ENCODE measurements at regions not wholly inside any gene's neighbourhood (a gene's known extent, or its start where the extent isn't known, plus 50 kb on each side); places are given as distances from the start of the nearest gene placed in this dataset.

DNA sequence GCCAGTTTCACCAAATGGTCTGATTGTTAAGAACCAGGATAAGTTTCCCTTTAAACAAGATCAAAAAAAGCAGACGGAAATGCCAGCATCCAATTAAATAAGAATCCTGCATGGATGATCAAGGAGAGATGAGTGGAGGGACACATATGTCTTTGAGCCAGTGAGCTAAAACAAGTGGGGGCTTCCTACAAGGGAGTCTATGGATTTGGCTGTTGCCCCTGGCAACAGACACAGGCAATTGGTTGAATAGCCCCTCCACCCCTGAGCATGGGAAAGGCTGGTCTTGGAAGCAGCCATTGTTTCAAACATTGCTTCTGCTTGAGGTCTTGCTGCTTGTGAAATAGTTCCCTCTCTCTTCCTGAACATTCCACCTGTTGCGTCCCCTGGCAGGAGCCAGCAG, 374.7 kb upstream of the ERCC4 start:
- no peaks in the 10 kb centered on the region for H3K27me3 ChIP-seq (ENCODE audit: low read length)
- ATAC-seq, result no peak

DNA sequence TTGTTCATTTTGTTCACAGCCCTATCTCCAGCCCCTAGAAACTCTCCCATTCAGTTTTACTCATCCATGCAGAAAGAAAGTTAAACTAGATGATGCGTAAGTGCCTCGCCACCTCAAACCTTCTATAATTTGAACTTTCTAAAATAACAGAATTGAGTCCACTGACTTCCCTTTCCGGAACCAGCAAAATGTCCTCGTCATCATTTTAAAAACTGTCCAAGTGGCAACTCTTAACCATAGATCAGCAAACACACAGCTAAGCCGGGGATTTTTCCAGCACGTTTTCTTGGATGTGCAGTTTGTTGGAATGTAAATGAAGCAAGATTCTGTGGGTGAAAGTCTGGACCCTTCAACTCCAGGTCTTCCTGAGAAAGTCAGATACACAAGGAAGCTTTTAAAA, 369.7 kb upstream of the ERCC4 start:
- no peak overlapping the region for H3K4me3 ChIP-seq (ENCODE audit: low read length)
- POLR2A ChIA-PET (ENCODE audit: unreplicated experiment), result no interaction called here
- intact Hi-C loops (cut with micrococcal nuclease), result no loop called here
- no TSS peak for BruUV-seq (replicated peaks)
- H3K9me3 ChIP-seq (ENCODE audit: low read length), result no peaks in the 10 kb centered on the region
- no peaks in the 10 kb centered on the region for H4K20me1 ChIP-seq (ENCODE audit: low read length)
- DNase-seq (no peak), ATAC-seq (no peak)
- no peak overlapping the region for H3K27ac ChIP-seq (ENCODE audit: low read length)
- no peak overlapping the region for H3K4me2 ChIP-seq (ENCODE audit: low read length)
- no peaks in the 10 kb centered on the region for H3K79me2 ChIP-seq (ENCODE audit: low read length)
- H2AFZ ChIP-seq (ENCODE audit: low read length), result no peak overlapping the region
- H3K27me3 ChIP-seq (ENCODE audit: low read length), result 0 out of 2 replicates have a peak, but pooled peaks cover 3% of the 10 kb centered on the region
- CTCF ChIA-PET, result no interaction called here
- H3K9ac ChIP-seq (ENCODE audit: low read length), result no peak overlapping the region
- H3K9me2 ChIP-seq (replicated peaks; ENCODE audit: low read length), result no peaks in the 10 kb centered on the region
- no peaks in the 10 kb centered on the region for H3K4me1 ChIP-seq (ENCODE audit: insufficient read depth, low read length)
- no peaks in the 10 kb centered on the region for H3K36me3 ChIP-seq (ENCODE audit: low read depth, low read length)
- TF ChIP-seq, protein P1, sequence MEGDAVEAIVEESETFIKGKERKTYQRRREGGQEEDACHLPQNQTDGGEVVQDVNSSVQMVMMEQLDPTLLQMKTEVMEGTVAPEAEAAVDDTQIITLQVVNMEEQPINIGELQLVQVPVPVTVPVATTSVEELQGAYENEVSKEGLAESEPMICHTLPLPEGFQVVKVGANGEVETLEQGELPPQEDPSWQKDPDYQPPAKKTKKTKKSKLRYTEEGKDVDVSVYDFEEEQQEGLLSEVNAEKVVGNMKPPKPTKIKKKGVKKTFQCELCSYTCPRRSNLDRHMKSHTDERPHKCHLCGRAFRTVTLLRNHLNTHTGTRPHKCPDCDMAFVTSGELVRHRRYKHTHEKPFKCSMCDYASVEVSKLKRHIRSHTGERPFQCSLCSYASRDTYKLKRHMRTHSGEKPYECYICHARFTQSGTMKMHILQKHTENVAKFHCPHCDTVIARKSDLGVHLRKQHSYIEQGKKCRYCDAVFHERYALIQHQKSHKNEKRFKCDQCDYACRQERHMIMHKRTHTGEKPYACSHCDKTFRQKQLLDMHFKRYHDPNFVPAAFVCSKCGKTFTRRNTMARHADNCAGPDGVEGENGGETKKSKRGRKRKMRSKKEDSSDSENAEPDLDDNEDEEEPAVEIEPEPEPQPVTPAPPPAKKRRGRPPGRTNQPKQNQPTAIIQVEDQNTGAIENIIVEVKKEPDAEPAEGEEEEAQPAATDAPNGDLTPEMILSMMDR (conservative IDR thresholded peaks at IDR 0.05; ENCODE audit: low read depth, low read length), result no peak
- TF ChIP-seq EZH2 (IDR thresholded peaks at IDR 0.05; ENCODE audit: low read length, unreplicated experiment) (no peak), EZH2phosphoT487 (IDR thresholded peaks at IDR 0.05; ENCODE audit: borderline replicate concordance, low read length) (no peak)
- H3F3A ChIP-seq (ENCODE audit: low read length, unreplicated experiment), result no peaks in the 10 kb centered on the region

More for the DNA sequence above, 374.7 kb upstream of the ERCC4 start:
- Histone ChIP-seq H3K27ac (ENCODE audit: low read length) (no peak overlapping the region), H3K36me3 (ENCODE audit: low read depth, low read length) (no peaks in the 10 kb centered on the region), H3K4me2 (ENCODE audit: low read length) (no peak overlapping the region), H3F3A (ENCODE audit: low read length, unreplicated experiment) (no peaks in the 10 kb centered on the region), H3K9me3 (ENCODE audit: low read length) (no peaks in the 10 kb centered on the region), H3K9me2 (replicated peaks; ENCODE audit: low read length) (no peaks in the 10 kb centered on the region), H3K4me3 (ENCODE audit: low read length) (no peak overlapping the region), H3K9ac (ENCODE audit: low read length) (no peak overlapping the region), H3K4me1 (ENCODE audit: insufficient read depth, low read length) (no peaks in the 10 kb centered on the region), H3K79me2 (ENCODE audit: low read length) (no peaks in the 10 kb centered on the region), H2AFZ (ENCODE audit: low read length) (no peak overlapping the region), H4K20me1 (ENCODE audit: low read length) (no peaks in the 10 kb centered on the region)
- TF ChIP-seq EZH2 (IDR thresholded peaks at IDR 0.05; ENCODE audit: low read length, unreplicated experiment), result no peak
- TF ChIP-seq, protein P1 (conservative IDR thresholded peaks at IDR 0.05; ENCODE audit: low read depth, low read length), result no peak
- TF ChIP-seq EZH2phosphoT487 (IDR thresholded peaks at IDR 0.05; ENCODE audit: borderline replicate concordance, low read length), result no peak
- no TSS peak for BruUV-seq (replicated peaks)
- CTCF ChIA-PET, result no interaction called here
- POLR2A ChIA-PET (ENCODE audit: unreplicated experiment), result no interaction called here
- no peak for DNase-seq
- intact Hi-C loops (cut with micrococcal nuclease), result no loop called here

DNA sequence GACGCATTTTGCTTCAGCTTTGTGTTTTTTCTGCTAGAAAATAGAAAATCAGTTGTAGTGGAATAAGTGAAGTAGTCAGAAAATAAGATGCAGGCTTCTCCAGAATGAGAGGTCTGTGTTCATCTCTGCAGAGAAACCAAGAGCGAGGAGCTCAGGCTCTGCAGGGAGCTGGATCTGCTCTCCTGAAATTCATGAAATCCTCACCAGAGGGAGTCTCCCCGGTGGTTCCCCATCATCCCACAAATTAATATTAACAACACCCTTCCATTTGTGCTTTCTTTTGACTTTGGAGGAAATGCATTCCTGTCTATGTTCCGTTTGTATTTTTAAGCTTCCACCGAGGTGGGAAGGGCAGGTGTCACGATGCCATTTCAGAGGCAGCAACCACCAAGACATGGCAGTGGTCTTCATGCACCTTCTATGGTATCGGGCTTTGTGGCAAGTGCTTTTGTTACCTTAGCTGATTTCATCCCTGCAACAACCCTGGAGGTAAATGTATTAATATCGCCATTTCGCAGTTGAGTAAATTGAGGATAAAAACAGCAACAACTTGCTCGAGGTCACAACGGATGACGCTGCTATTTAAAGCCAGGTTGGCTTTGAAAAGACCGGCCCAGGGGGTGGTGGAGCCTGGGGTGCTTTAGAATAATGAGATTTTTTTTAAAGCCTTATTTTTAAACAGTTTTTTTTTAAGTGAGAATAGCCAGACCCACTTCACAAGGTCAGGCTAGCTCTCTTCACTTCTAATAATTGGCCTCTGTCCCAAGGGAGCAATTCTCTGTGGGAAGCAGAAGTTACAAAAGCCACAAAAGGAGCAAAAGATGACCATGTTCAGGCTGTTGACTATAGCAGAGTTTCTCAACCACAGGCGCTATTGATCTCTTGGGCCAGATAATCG, 367.6 kb upstream of the ERCC4 start:
- TF ChIP-seq EZH2 (IDR thresholded peaks at IDR 0.05; ENCODE audit: low read length, unreplicated experiment), result no peak
- intact Hi-C loops (cut with micrococcal nuclease), result no loop called here
- H3K4me1 ChIP-seq (ENCODE audit: insufficient read depth, low read length), result no peaks in the 10 kb centered on the region
- no peaks in the 10 kb centered on the region for H3K79me2 ChIP-seq (ENCODE audit: low read length)
- H3K9me2 ChIP-seq (replicated peaks; ENCODE audit: low read length), result no peaks in the 10 kb centered on the region
- no peaks in the 10 kb centered on the region for H3K36me3 ChIP-seq (ENCODE audit: low read depth, low read length)
- H3K27ac ChIP-seq (ENCODE audit: low read length), result no peak overlapping the region
- H3K27me3 ChIP-seq (ENCODE audit: low read length), result peaks cover 10% of the 10 kb centered on the region; the same call in 1 of the 2 replicates
- DNase-seq (no peak), ATAC-seq (no peak)
- H3K4me3 ChIP-seq (ENCODE audit: low read length), result no peak overlapping the region
- no peak overlapping the region for H2AFZ ChIP-seq (ENCODE audit: low read length)
- BruUV-seq (replicated peaks), result no TSS peak
- H3K9ac ChIP-seq (ENCODE audit: low read length), result no peak overlapping the region
- CTCF ChIA-PET, result no interaction called here
- no peaks in the 10 kb centered on the region for H3F3A ChIP-seq (ENCODE audit: low read length, unreplicated experiment)
- H3K4me2 ChIP-seq (ENCODE audit: low read length), result no peak overlapping the region
- H3K9me3 ChIP-seq (ENCODE audit: low read length), result no peaks in the 10 kb centered on the region
- POLR2A ChIA-PET (ENCODE audit: unreplicated experiment), result no interaction called here
- H4K20me1 ChIP-seq (ENCODE audit: low read length), result no peaks in the 10 kb centered on the region

Data from PC-3 (cell line).